Loucy (cell line): ENCODE measurements at regions not wholly inside any gene's neighbourhood (a gene's known extent, or its start where the extent isn't known, plus 50 kb on each side); places are given as distances from the start of the nearest gene placed in this dataset.
A peak's percentile ranks its signal among the peaks of the same experiment; 100 is the strongest.

Experiments used
- H2AFZ ChIP-seq: fragments of 200-600 bp; sonication (generic); 2 replicates; pipeline ENCODE4 v1.6.0; 2016; ENCODE audit warnings: antibody characterized with exemption, mild to moderate bottlenecking, low read length, moderate library complexity
- H3F3A ChIP-seq: fragments of 200-600 bp; 2 replicates; pipeline ENCODE4 v1.6.0; 2016; ENCODE audit warnings: antibody characterized with exemption, low read depth, mild to moderate bottlenecking
- H3K27me3 ChIP-seq: fragments of 200-600 bp; sonication (generic); 2 replicates; pipeline ENCODE4 v1.6.1; 2014; ENCODE audit warnings: low read length, mild to moderate bottlenecking; ENCODE audit not compliant: insufficient read depth, poor library complexity, severe bottlenecking
- H3K36me3 ChIP-seq: fragments of 200-600 bp; sonication (generic); 2 replicates; pipeline ENCODE4 v1.6.1; 2016; ENCODE audit warnings: low read length; ENCODE audit not compliant: insufficient read depth
- H3K4me1 ChIP-seq: fragments of 200-600 bp; sonication (generic); 2 replicates; pipeline ENCODE4 v1.5.1; 2014; ENCODE audit warnings: low read length, mild to moderate bottlenecking; ENCODE audit not compliant: insufficient read depth, poor library complexity, severe bottlenecking
- H3K4me2 ChIP-seq: fragments of 200-600 bp; sonication (generic); 2 replicates; pipeline ENCODE4 v1.6.0; 2014; ENCODE audit warnings: antibody characterized with exemption, low read length, low read depth, mild to moderate bottlenecking; ENCODE audit not compliant: poor library complexity, severe bottlenecking
- H3K4me3 ChIP-seq: fragments of 200-600 bp; sonication (generic); 2 replicates; pipeline ENCODE4 v1.5.1; 2014; ENCODE audit warnings: low read length, mild to moderate bottlenecking, mixed read lengths; ENCODE audit not compliant: poor library complexity, severe bottlenecking
- H3K79me2 ChIP-seq: fragments of 200-600 bp; sonication (generic); 2 replicates; pipeline ENCODE4 v1.6.1; 2014; ENCODE audit warnings: low read length; ENCODE audit not compliant: insufficient read depth
- H3K9ac ChIP-seq: fragments of 200-600 bp; sonication (generic); 2 replicates; pipeline ENCODE4 v1.6.0; 2014; ENCODE audit warnings: mild to moderate bottlenecking, low read depth, low read length, moderate library complexity; ENCODE audit not compliant: poor library complexity, severe bottlenecking
- H3K9me2 ChIP-seq: fragments of 200-600 bp; sonication (generic); replicated peaks from 2 replicates; pipeline ENCODE4 v1.6.1; 2016; ENCODE audit warnings: low read depth, low read length, mixed read lengths
- H3K9me3 ChIP-seq: fragments of 200-600 bp; sonication (generic); 2 replicates; pipeline ENCODE4 v1.6.1; 2014; ENCODE audit warnings: mild to moderate bottlenecking, antibody characterized with exemption, low read length, low read depth; ENCODE audit not compliant: insufficient read depth
- H4K20me1 ChIP-seq: fragments of 200-600 bp; sonication (generic); 2 replicates; pipeline ENCODE4 v1.6.0; 2014; ENCODE audit warnings: antibody characterized with exemption, low read length, mild to moderate bottlenecking; ENCODE audit not compliant: insufficient read depth, poor library complexity, severe bottlenecking
- CTCF ChIP-seq: fragments of 200-600 bp; sonication (generic); conservative IDR thresholded peaks from 2 replicates; pipeline ENCODE4 v1.5.1; 2014; ENCODE audit warnings: mild to moderate bottlenecking, antibody characterized with exemption, low read length
- EZH2phosphoT487 ChIP-seq: fragments of 200-600 bp; IDR thresholded peaks from 2 replicates; pipeline ENCODE4 v1.6.1; 2018; ENCODE audit warnings: antibody characterized with exemption, mild to moderate bottlenecking, moderate library complexity, borderline replicate concordance

- H3F3A ChIP-seq: no peaks in the 10 kb centered on the region
- H3K4me3 ChIP-seq: no peak overlapping the region
- TF ChIP-seq EZH2phosphoT487 (no peak), CTCF (no peak)
- H3K79me2 ChIP-seq: no peaks in the 10 kb centered on the region
- H3K36me3 ChIP-seq: no peaks in the 10 kb centered on the region
- no peaks in the 10 kb centered on the region for H3K9me2 ChIP-seq
- no peak overlapping the region for H3K9ac ChIP-seq
- H4K20me1 ChIP-seq: no peaks in the 10 kb centered on the region
- no peak overlapping the region for H3K4me2 ChIP-seq
- no peaks in the 10 kb centered on the region for H3K9me3 ChIP-seq
- H2AFZ ChIP-seq: no peak overlapping the region
- H3K4me1 ChIP-seq: peaks cover 16% of the 10 kb centered on the region
- H3K27me3 ChIP-seq: no peaks in the 10 kb centered on the region
Observed at GRCh38 chr18:45198526-45198925, 416.8 kb upstream of the SLC14A2 start.

- no peak for TF ChIP-seq CTCF
- no peak for TF ChIP-seq EZH2phosphoT487
- H3K36me3 ChIP-seq: no peaks in the 10 kb centered on the region
- no peaks in the 10 kb centered on the region for H4K20me1 ChIP-seq
- no peak overlapping the region for H3K4me2 ChIP-seq
- no peak overlapping the region for H3K4me3 ChIP-seq
- H3K27me3 ChIP-seq: no peaks in the 10 kb centered on the region
- H3K9ac ChIP-seq: no peak overlapping the region
- H3K79me2 ChIP-seq: no peaks in the 10 kb centered on the region
- peaks cover 16% of the 10 kb centered on the region for H3K4me1 ChIP-seq
- no peak overlapping the region for H2AFZ ChIP-seq
- no peaks in the 10 kb centered on the region for H3F3A ChIP-seq
- no peaks in the 10 kb centered on the region for H3K9me3 ChIP-seq
- H3K9me2 ChIP-seq: no peaks in the 10 kb centered on the region
Observed at GRCh38 chr18:45201029-45201428, 414.2 kb upstream of the SLC14A2 start.

- Histone ChIP-seq H3K9me2 (no peaks in the 10 kb centered on the region), H3K4me1 (peaks cover 16% of the 10 kb centered on the region), H3K36me3 (no peaks in the 10 kb centered on the region), H3K4me2 (no peak overlapping the region), H3K27me3 (no peaks in the 10 kb centered on the region), H3K79me2 (no peaks in the 10 kb centered on the region), H3K4me3 (no peak overlapping the region), H3F3A (no peaks in the 10 kb centered on the region), H4K20me1 (no peaks in the 10 kb centered on the region), H3K9ac (no peak overlapping the region), H3K9me3 (no peaks in the 10 kb centered on the region), H2AFZ (peak overlapping the region; percentile 2; the same call in 1 of the 2 replicates)
- TF ChIP-seq CTCF (no peak), EZH2phosphoT487 (no peak)
Observed at GRCh38 chr18:45201489-45201888, 413.8 kb upstream of the SLC14A2 start.
